HepG2 (cell line): ENCODE measurements at regions not wholly inside any gene's neighbourhood (a gene's known extent, or its start where the extent isn't known, plus 50 kb on each side); places are given as distances from the start of the nearest gene placed in this dataset.

Experiments
- ATAC-seq: fragments of 200-7000 bp; cut with Tn5 transposase; 3 replicates; pipeline ENCODE4 v1.9.1; 2020; ENCODE audit warnings: mild to moderate bottlenecking, moderate library complexity
- BruUV-seq: library from RNA; stranded (reverse); fragments of 400-500 nt; replicated peaks from 2 replicates; lab custom pipeline; 2021; lab: Mats Ljungman, UMichigan
- CTCF ChIA-PET: fragments of 300-600 bp; formaldehyde crosslinking; extraction: SDS; loops from one replicate; lab custom pipeline; 2021; ENCODE audit warnings: low total read pairs, inconsistent platforms, low intra/inter-chr PET ratio; lab: Yijun Ruan, JAX
- POLR2A ChIA-PET: fragments of 350-600 bp; sonication (Branson Sonifier 250); formaldehyde crosslinking; loops from one replicate; lab custom pipeline; 2020; ENCODE audit warnings: antibody characterized with exemption, inconsistent platforms; lab: Yijun Ruan, JAX
- DNase-seq: peaks from one replicate; pipeline ENCODE4 v3.0.0-alpha.2; 2015; ENCODE audit warnings: low spot score
- FAIRE-seq: peaks from 3 replicates; lab custom pipeline; 2011; peaks lifted over from hg19 to GRCh38; lab: Jason Lieb, UNC
- H2AFZ ChIP-seq: one replicate; pipeline ENCODE4 v1.6.1; 2011; ENCODE audit warnings: low read length, inconsistent platforms
- H3K27ac ChIP-seq: fragments of 300-600 bp; 3 replicates; pipeline ENCODE4 v1.8.0; 2011; ENCODE audit warnings: mixed run types, mild to moderate bottlenecking, mixed read lengths, low read length, inconsistent platforms; ENCODE audit not compliant: insufficient read depth; ENCODE audit errors: extremely low read length
- H3K27me3 ChIP-seq, 2 experiments: fragments of 200-600 bp in 1 of 2; 2 replicates in 1 of 2; 3 replicates in 1 of 2; pipeline versions ENCODE4 v1.6.0 to v1.8.0; 2011; ENCODE audit warnings: low read length in 2 of 2, mild to moderate bottlenecking in 2 of 2, moderate library complexity in 2 of 2, inconsistent platforms in 1 of 2; ENCODE audit not compliant: insufficient read depth in 2 of 2, control insufficient read depth in 1 of 2
- H3K36me3 ChIP-seq, 2 experiments: fragments of 200-600 bp in 1 of 2; replicated peaks in 1 of 2; 2 replicates in 1 of 2; 3 replicates in 1 of 2; pipeline versions ENCODE4 v1.5.1 to v1.8.0; 2011; ENCODE audit warnings: low read length in 2 of 2, inconsistent platforms in 1 of 2; ENCODE audit not compliant: insufficient read depth in 2 of 2, control insufficient read depth in 1 of 2
- H3K4me1 ChIP-seq: 2 replicates; pipeline ENCODE4 v1.5.1; 2012; ENCODE audit warnings: low read length, inconsistent platforms; ENCODE audit not compliant: insufficient read depth
- H3K4me2 ChIP-seq: 2 replicates; pipeline ENCODE4 v1.6.0; 2011; ENCODE audit warnings: low read depth, low read length, inconsistent platforms
- H3K4me3 ChIP-seq, 3 experiments: fragments of 200-600 bp in 1 of 3; sonication (generic), shearing (Covaris generic) in 1 of 3; replicated peaks in 1 of 3; 2 replicates each; pipeline ENCODE4 v1.5.1; 2011 to 2016; ENCODE audit warnings: low read length in 3 of 3, inconsistent platforms in 2 of 3, low read depth in 2 of 3, mild to moderate bottlenecking in 2 of 3, control low read depth in 1 of 3, mixed read lengths in 1 of 3; ENCODE audit not compliant: insufficient read depth in 1 of 3
- H3K79me2 ChIP-seq: one replicate; pipeline ENCODE4 v1.6.1; 2011; ENCODE audit warnings: low read length, inconsistent platforms; ENCODE audit not compliant: insufficient read depth
- H3K9ac ChIP-seq: 2 replicates; pipeline ENCODE4 v1.6.0; 2011; ENCODE audit warnings: mild to moderate bottlenecking, low read depth, low read length, inconsistent platforms; ENCODE audit not compliant: insufficient read depth
- H3K9me3 ChIP-seq: 2 replicates; pipeline ENCODE4 v1.5.1; 2012; ENCODE audit warnings: mild to moderate bottlenecking, low read length
- H4K20me1 ChIP-seq: 2 replicates; pipeline ENCODE4 v1.6.0; 2011; ENCODE audit warnings: inconsistent platforms, mild to moderate bottlenecking, low read length, moderate library complexity; ENCODE audit not compliant: insufficient read depth
- ATF1 ChIP-seq: IDR thresholded peaks from 2 replicates; pipeline ENCODE4 v1.6.1; 2016; ENCODE audit warnings: mild to moderate bottlenecking, control low read depth
- GPN1 ChIP-seq: sonication (generic); formaldehyde crosslinking; IDR thresholded peaks from 2 replicates; pipeline ENCODE4 v1.5.1; 2020; ENCODE audit warnings: missing genetic modification reagents, borderline replicate concordance
- JDP2 ChIP-seq: sonication (generic); formaldehyde crosslinking; IDR thresholded peaks from 2 replicates; pipeline ENCODE4 v1.8.1; 2022; ENCODE audit warnings: missing genetic modification reagents, borderline replicate concordance
- MIXL1 ChIP-seq: IDR thresholded peaks from 2 replicates; pipeline ENCODE4 v1.6.1; 2016
- NCOA2 ChIP-seq: sonication (generic); formaldehyde crosslinking; IDR thresholded peaks from 2 replicates; pipeline ENCODE4 v1.8.0; 2022; ENCODE audit warnings: inconsistent platforms
- SMC3 ChIP-seq: IDR thresholded peaks from 2 replicates; pipeline ENCODE4 v1.6.1; 2011; ENCODE audit warnings: low read length, improper control_type of control experiment
- ZNF501 ChIP-seq: sonication (generic); formaldehyde crosslinking; IDR thresholded peaks from 2 replicates; pipeline ENCODE4 v1.5.1; 2020; ENCODE audit warnings: mild to moderate bottlenecking, moderate library complexity, missing genetic modification reagents
- ZNF563 ChIP-seq: sonication (generic); formaldehyde crosslinking; IDR thresholded peaks from 2 replicates; pipeline ENCODE4 v1.8.0; 2022; ENCODE audit warnings: mild to moderate bottlenecking, moderate library complexity, missing genetic modification reagents
- ZNF652 ChIP-seq: IDR thresholded peaks from 2 replicates; pipeline ENCODE4 v1.6.1; 2016; ENCODE audit warnings: low read depth, borderline replicate concordance
- ZNF768 ChIP-seq: sonication (generic); formaldehyde crosslinking; IDR thresholded peaks from 2 replicates; pipeline ENCODE4 v1.4.0; 2020; ENCODE audit warnings: missing genetic modification reagents
- ZSCAN31 ChIP-seq: sonication (generic); formaldehyde crosslinking; IDR thresholded peaks from 2 replicates; pipeline ENCODE4 v1.5.0; 2020; ENCODE audit warnings: low read depth, mild to moderate bottlenecking, missing genetic modification reagents
- WGBS: methylation state at CpG from one replicate; pipeline ENCODE4 v1.1.6; 2017; ENCODE audit warnings: low lambda C conversion rate; 5-methylcytosine and 5-hydroxymethylcytosine counted together
- in situ Hi-C: cut with HindIII; loops from 2 replicates; pipeline ENCODE4 v1.10.0; 2017; ENCODE audit warnings: low pct_unique_long_range_greater_than_20kb; ENCODE audit not compliant: extremely low pct_ligation_motif_present
- intact Hi-C: fragments of 100-400 bp; cut with micrococcal nuclease; formaldehyde crosslinking; loops from one replicate; pipeline ENCODE4 v1.10.0; 2022; ENCODE audit not compliant: unreplicated experiment
- TF ChIP-seq, protein P1 (sequence below): sonication (generic); formaldehyde crosslinking; IDR thresholded peaks from 2 replicates; pipeline ENCODE4 v1.9.0; 2021; ENCODE audit warnings: missing genetic modification reagents, mild to moderate bottlenecking, borderline replicate concordance
- TF ChIP-seq, protein P2 (sequence below): sonication (generic); formaldehyde crosslinking; IDR thresholded peaks from 2 replicates; pipeline ENCODE4 v1.4.0; 2020; ENCODE audit warnings: low read depth, mild to moderate bottlenecking, missing genetic modification reagents
- TF ChIP-seq, protein P3 (sequence below): sonication (generic); formaldehyde crosslinking; IDR thresholded peaks from 2 replicates; pipeline ENCODE4 v1.5.1; 2020; ENCODE audit warnings: mild to moderate bottlenecking, missing genetic modification reagents, borderline replicate concordance
- TF ChIP-seq, protein P4 (sequence below): IDR thresholded peaks from 2 replicates; pipeline ENCODE4 v1.6.1; 2016

DNA sequence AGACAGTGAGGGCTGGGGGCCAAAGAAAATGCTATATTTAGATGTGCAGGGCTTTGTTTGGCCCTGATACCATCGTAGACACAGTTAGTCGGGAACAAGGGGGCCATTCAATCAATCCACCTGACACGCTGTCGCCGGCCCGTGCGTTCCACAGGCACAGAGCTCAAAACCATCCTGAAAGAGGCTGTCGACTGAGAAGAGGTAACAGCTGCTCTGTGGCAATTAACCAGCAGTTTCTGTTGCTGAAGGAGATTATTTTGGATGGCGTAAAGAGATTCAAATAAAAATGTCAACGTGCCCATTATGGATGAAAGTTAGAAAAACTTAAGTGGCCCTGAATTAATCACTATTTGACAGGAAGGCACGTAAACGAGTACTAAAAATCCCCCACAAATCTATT, 276.2 kb upstream of the IRX5 start:
- Histone ChIP-seq H3K4me1 (no peaks in the 10 kb centered on the region), H3K4me2 (no peak overlapping the region), H3K36me3 (no peaks in the 10 kb centered on the region), H4K20me1 (no peaks in the 10 kb centered on the region), H3K9ac (no peak overlapping the region), H3K9me3 (no peaks in the 10 kb centered on the region), H3K27ac (no peak overlapping the region)
- DNase-seq, result no peak
- no TSS peak for BruUV-seq
- TF ChIP-seq ZNF652 (CRISPR knock-in tag) (no peak), ZNF768 (CRISPR knock-in tag) (no peak), SMC3 (no peak), JDP2 (CRISPR knock-in tag) (no peak), ZNF563 (CRISPR knock-in tag) (no peak), ZNF501 (no peak), GPN1 (CRISPR knock-in tag) (no peak), ATF1 (no peak), MIXL1 (CRISPR knock-in tag) (no peak), ZSCAN31 (no peak), NCOA2 (no peak)
- TF ChIP-seq, protein P1, sequence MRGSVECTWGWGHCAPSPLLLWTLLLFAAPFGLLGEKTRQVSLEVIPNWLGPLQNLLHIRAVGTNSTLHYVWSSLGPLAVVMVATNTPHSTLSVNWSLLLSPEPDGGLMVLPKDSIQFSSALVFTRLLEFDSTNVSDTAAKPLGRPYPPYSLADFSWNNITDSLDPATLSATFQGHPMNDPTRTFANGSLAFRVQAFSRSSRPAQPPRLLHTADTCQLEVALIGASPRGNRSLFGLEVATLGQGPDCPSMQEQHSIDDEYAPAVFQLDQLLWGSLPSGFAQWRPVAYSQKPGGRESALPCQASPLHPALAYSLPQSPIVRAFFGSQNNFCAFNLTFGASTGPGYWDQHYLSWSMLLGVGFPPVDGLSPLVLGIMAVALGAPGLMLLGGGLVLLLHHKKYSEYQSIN, result no peak
- TF ChIP-seq, protein P2, sequence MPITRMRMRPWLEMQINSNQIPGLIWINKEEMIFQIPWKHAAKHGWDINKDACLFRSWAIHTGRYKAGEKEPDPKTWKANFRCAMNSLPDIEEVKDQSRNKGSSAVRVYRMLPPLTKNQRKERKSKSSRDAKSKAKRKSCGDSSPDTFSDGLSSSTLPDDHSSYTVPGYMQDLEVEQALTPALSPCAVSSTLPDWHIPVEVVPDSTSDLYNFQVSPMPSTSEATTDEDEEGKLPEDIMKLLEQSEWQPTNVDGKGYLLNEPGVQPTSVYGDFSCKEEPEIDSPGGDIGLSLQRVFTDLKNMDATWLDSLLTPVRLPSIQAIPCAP (CRISPR knock-in tag), result no peak
- TF ChIP-seq, protein P3, sequence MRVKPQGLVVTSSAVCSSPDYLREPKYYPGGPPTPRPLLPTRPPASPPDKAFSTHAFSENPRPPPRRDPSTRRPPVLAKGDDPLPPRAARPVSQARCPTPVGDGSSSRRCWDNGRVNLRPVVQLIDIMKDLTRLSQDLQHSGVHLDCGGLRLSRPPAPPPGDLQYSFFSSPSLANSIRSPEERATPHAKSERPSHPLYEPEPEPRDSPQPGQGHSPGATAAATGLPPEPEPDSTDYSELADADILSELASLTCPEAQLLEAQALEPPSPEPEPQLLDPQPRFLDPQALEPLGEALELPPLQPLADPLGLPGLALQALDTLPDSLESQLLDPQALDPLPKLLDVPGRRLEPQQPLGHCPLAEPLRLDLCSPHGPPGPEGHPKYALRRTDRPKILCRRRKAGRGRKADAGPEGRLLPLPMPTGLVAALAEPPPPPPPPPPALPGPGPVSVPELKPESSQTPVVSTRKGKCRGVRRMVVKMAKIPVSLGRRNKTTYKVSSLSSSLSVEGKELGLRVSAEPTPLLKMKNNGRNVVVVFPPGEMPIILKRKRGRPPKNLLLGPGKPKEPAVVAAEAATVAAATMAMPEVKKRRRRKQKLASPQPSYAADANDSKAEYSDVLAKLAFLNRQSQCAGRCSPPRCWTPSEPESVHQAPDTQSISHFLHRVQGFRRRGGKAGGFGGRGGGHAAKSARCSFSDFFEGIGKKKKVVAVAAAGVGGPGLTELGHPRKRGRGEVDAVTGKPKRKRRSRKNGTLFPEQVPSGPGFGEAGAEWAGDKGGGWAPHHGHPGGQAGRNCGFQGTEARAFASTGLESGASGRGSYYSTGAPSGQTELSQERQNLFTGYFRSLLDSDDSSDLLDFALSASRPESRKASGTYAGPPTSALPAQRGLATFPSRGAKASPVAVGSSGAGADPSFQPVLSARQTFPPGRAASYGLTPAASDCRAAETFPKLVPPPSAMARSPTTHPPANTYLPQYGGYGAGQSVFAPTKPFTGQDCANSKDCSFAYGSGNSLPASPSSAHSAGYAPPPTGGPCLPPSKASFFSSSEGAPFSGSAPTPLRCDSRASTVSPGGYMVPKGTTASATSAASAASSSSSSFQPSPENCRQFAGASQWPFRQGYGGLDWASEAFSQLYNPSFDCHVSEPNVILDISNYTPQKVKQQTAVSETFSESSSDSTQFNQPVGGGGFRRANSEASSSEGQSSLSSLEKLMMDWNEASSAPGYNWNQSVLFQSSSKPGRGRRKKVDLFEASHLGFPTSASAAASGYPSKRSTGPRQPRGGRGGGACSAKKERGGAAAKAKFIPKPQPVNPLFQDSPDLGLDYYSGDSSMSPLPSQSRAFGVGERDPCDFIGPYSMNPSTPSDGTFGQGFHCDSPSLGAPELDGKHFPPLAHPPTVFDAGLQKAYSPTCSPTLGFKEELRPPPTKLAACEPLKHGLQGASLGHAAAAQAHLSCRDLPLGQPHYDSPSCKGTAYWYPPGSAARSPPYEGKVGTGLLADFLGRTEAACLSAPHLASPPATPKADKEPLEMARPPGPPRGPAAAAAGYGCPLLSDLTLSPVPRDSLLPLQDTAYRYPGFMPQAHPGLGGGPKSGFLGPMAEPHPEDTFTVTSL (CRISPR knock-in tag), result no peak
- TF ChIP-seq, protein P4, sequence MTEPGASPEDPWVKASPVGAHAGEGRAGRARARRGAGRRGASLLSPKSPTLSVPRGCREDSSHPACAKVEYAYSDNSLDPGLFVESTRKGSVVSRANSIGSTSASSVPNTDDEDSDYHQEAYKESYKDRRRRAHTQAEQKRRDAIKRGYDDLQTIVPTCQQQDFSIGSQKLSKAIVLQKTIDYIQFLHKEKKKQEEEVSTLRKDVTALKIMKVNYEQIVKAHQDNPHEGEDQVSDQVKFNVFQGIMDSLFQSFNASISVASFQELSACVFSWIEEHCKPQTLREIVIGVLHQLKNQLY (CRISPR knock-in tag), result no peak
- TF ChIP-seq, all 625 proteins: peak for 0
- no peak overlapping the region for H2AFZ ChIP-seq
- POLR2A ChIA-PET, result no interaction called here
- WGBS, result 50% methylated on average over 12 of the region's 12 CpGs
- CTCF ChIA-PET, result no interaction called here
- peaks cover 7 to 52% of the 10 kb centered on the region in 2 experiments; a peak in 4 of 5 replicates for H3K27me3 ChIP-seq
- ATAC-seq (no peak), FAIRE-seq (no peak)
- in situ Hi-C loops (no loop called here), intact Hi-C loops (no loop called here)
- no peaks in the 10 kb centered on the region for H3K79me2 ChIP-seq
- H3K4me3 ChIP-seq, result no peak overlapping the region
